GM19455 (cell line): ENCODE measurements at regions not wholly inside any gene's neighbourhood (a gene's known extent, or its start where the extent isn't known, plus 50 kb on each side); places are given as distances from the start of the nearest gene placed in this dataset.
"Not testable (repeated sequence)": the region's sequence is repeated elsewhere in the genome, so short reads cannot be mapped to it uniquely, and the experiment has no call there.

Experiments used
- ATAC-seq: cut with Tn5 transposase; IDR thresholded peaks from one replicate; pipeline ENCODE4 v1.9.1; 2021; ENCODE audit not compliant: unreplicated experiment

DNA sequence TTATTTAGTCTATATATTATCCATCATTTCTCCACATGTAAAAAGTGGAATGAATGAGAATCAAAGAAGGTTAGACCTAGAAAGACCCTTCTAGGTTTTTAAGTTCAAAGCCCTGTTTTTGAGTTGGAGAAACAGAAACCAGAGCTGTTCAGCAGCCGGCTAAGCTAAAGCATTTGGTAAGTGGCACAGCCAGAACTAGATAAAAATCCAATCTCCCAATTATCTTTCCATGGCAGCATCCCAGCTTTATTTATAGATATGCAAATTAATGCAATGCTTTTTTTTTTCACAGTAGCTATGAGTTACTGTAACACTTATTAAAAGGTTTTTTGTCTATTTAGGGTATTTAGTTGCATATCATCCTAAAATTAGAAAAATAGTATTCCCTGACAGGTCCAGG lies 85.1 kb downstream of the NIBAN1 start:
- no peak for ATAC-seq

DNA sequence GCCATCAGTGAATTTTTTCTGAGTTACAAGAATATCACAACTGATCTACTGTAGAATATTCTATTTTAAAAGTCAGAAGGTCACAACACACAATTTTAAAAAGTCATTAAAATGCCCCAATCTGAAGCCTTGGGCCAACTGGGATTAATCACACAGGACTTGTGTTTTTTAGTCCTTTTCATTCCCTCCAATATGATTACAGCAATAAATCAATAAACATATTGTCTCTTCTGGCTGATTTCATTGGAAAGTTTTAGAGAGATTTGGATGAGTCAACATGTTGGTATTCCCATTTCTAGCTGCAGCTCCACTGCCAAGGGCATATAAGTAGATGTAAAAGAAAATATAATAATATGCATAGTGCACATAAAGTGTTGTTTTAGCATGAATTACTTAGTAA lies 85.8 kb downstream of the NIBAN1 start:
- ATAC-seq = no peak

DNA sequence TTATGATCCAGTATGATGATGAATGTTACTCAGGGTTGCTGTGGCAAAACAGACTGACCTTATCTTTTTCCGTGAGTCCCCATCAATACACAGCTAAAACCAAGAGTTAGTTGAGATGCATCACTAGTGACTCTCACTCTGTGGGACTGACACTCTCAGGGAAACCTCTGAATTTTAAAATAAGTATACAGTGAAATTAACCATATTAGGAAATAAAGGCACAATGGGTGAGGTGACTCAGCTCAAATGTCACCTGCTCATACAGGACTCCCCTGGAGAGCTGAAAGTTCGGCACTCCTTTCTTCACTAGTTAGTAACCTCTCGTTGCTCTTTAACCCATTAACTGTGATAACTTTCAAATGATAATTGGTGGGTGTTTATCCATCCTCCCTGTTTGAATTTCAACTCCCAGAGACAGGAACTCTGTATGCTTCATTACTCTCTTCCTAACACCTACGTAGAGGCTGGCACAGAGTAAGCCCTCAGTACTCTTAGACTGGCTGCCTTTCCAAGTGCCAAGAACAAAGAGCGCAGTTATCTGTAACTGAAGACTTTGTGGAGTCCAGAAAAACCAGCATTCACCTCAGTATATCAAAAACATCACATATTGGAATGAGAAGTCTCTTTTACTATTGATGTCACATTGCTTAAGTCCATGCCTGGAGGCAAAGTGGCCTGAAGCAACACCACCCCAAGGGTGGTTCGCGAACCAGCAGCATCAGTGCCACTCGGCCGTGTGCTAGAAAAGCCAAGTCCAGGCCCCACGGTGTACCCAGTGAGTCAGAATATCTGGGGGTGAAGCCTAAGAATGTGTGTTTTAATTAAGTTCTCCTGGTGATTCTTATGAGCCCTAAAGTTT lies 91.1 kb downstream of the NIBAN1 start:
- no peak for ATAC-seq

DNA sequence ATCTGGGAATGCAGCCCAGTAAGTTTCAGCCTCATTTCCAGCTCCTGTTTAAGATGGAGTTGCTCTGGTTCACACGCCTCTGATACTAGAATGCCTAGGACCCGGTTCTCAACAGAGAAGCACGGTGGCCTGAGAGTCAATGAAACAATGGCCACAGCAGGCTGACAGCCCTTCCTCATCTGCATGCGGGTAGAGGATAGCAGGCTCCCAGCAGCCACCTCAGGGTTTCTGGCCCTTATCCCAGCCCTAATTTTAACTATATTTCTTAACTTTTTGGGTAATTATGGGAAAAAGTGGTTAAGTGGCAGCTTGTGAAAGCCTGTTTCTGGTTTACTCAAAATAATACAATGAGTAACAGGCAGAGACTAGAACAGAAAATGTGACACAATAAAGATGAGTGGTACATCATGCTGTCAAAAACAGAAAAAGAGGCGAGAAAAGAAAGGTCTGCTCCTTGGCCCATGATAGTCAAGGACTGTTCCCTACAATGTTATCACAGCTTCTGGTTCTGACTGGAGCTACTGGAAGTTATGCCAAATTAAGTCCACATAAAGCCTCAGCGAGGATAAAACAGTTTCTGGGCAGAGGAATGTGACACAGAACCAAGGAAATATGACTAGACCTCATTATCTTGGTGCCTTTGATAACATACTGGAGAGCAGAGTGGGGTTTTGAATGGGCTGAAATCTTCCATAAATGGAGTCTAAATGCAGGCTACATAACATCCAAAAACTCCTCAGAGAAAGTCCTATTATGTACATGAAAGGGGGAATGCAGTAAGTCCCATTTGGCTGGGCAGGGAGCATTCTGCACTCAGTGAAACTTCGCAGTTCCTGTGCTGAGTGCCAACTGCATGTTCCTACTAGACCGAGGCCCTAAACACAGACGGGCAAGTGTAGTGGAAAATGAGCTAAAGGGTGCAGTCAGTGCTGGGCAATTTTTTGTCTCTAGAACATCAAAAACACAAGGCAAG lies 92.1 kb downstream of the NIBAN1 start:
- no peak for ATAC-seq

DNA sequence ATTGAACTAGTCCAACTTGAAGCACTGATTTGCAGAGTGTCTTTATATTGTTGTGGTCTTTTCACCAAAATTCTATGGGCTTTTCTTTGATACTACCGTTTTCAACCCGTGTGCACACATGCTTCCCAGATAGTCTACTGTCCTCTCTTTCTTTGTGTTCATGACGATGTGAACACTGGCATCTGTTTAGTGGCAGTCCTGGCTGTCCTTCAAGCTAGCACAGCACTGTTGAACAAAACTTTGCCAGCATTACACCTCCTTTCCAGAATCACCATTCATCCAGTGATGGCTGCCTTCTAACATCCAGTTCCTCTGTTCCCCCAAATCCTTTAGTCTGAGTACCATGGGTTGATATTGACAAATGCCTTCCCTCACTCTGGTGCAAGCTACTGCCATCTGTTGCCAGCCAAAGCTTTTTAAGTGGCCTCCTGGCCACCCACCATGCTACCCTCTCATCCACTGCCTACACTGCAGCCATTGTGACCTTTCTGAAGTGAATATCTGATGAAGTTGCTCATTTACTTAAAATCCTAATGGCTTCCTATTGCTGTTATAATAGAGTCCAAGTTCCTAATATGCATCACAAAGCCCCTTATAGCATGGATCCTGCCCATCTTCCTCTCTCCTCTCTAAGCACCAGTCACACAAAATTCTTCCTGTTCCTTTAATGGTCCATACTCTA lies 94.3 kb downstream of the NIBAN1 start:
- no peak for ATAC-seq

DNA sequence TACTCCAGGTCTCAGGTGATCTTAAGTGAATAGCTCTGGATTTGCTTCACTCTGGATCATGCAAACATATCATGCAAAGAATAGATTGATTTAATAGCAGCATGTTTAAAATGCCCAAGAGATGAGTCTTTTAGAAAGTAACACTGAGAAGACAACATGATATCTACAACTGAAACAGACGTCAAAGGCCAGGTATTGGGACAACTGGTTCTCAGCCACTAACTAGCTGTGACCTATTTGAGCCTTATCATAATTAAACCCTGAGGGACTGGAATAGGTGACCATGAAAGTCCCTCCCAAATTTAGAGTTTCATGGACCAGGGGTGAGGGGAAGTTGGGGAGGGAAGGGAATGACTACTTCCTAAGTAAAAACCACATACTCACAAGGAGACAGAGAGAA lies 95.7 kb downstream of the NIBAN1 start:
- ATAC-seq = no peak

DNA sequence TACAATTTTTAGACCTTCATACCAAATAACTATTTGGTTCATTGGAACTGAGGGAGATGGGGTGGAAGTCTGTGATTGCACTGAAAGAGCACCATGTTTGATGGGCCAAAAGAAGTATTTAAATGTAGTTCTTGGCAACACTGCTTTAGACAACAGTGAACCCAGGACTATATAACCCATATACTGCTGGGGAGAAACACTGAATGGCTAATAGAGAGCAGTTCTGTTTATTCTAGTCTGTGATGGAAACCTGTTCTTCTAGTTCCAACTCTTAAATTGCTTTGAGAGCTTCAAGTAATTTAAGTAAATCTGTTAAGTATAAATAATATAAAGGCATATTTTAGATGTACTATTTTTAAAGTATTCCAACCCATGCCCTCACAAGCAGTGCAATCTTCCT lies 96.3 kb downstream of the NIBAN1 start:
- ATAC-seq = no peak

DNA sequence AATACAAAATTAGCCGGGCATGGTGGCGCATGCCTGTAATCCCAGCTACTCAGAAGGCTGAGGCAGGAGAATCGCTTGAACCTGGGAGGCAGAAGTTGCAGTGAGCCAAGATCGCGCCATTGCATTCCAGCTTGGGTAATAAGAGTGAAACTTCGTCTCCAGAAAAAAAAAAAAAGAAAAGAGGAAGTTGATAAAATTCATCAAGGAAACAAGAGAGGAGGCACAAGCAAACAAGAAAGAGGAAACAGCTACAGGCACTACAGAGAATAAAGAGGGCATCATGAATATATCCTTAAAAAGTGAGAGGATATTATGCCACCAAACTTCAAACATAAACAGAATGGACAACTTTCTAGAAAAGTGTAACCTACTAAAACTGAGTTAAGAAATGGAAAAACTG lies 98.3 kb downstream of the NIBAN1 start:
- not testable (repeated sequence) for ATAC-seq

DNA sequence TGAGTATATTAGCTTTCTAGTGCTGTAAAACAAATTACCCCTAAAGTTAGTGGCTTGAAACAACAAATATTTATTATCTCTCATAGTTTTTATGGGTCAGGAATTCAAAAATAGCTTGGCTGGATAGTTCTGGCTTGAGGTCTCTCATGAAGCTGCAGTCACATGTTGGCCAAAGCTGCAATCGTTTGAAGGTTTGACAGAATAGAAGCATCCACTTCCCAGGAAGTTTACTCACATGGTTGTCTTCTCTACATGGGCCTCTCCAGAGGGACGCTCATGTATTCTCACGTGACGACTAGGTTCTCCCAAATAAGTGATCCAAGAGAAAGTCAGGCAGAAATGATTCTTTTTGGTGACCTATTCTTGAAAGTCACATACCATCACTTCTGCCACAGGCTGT lies 99.1 kb downstream of the NIBAN1 start:
- ATAC-seq = no peak

DNA sequence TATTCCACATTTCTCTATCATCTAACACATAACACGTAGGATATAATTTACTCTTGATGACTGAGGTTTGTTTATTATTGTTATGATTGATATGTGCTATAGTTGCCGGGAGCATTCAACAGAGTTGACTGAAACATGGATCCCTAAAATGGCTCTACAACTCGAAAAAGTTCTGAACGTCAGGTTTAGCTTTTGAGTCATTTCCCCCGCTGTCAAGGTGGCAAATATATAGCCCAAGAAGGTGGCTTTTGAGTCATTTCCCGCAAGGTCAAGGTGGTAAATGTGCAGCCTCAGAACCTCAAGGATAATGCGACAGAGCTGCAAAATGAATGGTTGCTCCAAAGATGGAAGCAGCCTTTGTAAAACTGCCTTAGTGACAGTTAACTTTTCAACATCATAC lies 104.0 kb downstream of the NIBAN1 start:
- no peak for ATAC-seq

DNA sequence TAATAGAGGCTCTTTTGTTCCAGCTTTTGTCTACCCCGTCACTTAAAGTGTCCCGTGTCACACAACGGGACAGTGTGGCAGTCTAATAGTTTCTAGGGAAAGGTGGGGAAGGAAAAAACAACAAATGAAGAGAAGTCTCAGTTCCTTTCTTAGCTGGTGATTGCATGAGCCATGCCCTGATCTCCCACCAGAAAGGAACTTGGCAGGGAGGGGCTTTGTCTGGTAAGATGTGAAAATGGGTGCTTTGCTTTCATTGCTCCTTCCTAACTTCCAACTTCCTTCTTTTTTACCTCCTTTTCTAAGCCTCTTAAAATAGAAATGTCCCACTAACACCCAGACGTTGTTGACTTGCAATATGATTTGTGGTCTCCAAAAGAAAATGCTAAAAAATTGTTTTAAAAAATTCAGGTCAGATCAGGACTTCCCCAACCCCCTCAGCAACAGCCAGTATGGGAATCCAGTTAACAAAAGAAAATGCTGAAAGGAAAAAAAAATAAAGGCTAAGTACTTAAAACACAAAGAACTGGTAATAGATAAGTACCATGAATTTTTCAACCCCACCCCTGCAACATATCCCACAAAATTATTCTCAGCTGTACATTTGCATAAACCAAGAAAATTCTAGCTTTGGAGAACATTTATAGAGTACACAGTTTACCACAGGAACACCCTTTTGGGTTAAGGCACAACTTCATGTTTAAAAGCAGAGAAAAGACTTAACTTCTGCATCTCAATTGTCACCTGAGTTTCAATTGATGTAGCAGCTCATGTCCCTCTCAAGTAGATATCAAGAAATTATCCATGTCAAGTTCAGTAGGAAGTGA lies 106.2 kb downstream of the NIBAN1 start:
- ATAC-seq = no peak

DNA sequence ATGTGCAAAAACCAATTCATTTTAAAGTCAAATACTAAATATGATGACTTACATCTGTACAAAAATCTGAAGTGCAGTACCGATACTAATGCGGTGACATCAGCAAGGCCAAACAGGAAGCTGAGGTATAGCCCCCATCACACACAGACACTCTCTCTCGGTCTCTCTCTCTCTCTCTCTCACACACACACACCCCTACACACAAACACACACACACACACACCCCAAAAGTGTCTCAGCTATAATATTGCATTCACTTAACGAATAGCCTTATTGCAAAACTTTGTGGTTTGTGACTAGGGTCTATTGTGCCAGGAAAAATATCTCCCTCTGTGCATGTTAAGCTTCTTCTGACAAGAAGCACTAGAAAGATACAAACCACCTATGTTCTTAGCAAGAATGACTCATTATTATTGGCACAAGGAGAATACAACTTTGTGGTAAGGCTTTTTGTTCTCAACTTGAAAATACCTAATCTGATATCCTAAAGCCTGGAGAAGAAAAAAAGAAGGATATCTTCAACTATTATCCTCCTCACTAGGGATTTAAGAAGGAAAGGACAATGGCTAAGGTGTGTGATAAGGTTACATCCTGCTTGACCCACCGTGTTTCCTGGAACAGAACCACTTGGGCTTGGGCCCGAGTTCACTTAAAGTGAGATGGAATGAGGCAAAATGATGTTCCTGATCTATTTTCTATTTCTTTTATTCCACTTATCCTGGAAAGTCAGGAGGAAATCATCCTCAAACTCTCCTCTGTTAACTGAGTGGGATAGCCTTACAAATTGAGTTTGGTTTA lies 107.1 kb downstream of the NIBAN1 start:
- peak; percentile 89 for ATAC-seq

DNA sequence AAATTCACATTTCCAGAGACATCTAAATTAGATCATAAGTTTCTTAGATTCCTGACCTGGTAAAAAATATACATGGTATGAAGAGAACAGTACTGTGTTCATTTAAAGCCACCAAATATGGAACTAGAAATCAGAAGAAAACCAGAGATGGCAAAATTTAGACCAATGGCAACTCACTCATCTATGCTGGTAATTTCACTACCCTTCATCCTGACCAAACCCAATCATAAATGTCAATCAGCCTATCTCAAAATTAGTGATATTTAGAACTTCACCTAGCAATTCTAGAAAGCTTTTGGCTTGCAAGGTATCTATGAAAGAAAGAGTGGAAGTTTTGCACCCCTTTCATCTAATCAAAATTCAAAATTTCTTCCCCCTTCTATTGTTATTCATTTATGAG lies 107.7 kb downstream of the NIBAN1 start:
- ATAC-seq = peak; percentile 17

DNA sequence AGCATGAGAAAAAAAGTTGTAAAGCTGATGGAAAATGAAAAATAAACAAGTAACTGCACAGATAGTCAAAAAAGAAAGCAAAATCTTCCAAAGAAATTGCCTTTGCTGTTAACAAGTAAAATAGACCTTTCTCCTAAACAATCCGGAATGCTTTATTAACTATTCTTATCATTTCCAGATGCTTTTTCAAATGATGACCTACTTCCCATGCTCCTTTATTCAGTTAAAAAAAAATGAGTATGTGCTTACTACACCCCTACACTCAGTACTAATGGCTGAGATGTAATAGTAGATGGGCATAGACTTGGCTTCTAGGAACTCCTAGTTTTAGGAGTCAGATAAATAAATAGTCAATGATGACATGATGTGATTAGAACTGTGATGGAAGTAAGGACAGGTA lies 108.5 kb downstream of the NIBAN1 start:
- no peak for ATAC-seq

DNA sequence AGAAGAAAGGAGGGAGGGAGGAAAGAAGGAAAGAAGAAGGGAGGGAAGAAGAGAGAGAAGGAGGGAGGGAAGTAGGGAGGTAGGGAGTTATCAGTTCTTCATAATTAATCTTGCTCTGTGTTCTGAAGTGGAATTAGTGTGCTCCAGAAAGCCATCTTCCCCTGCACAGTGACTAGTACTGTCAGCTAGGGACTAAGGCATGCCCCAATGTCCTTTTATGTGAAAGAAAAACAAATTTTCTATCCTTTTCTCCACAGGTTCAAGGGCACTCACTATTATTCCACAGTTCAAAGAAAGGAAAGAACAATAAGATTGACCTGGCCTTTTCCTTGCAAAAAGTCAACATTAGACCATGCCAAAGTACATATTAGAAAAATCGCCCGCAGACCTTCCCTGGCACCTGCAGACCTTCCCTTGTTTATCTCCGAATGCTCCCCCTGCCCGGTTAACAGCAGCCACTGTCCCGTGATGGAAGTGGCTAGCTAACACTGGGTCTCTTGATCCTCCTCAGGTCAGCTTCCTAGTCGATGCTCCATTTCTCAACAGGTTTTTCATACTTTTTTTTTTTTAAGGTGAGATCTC lies 107.2 kb upstream of the EDEM3 start:
- no peak for ATAC-seq

DNA sequence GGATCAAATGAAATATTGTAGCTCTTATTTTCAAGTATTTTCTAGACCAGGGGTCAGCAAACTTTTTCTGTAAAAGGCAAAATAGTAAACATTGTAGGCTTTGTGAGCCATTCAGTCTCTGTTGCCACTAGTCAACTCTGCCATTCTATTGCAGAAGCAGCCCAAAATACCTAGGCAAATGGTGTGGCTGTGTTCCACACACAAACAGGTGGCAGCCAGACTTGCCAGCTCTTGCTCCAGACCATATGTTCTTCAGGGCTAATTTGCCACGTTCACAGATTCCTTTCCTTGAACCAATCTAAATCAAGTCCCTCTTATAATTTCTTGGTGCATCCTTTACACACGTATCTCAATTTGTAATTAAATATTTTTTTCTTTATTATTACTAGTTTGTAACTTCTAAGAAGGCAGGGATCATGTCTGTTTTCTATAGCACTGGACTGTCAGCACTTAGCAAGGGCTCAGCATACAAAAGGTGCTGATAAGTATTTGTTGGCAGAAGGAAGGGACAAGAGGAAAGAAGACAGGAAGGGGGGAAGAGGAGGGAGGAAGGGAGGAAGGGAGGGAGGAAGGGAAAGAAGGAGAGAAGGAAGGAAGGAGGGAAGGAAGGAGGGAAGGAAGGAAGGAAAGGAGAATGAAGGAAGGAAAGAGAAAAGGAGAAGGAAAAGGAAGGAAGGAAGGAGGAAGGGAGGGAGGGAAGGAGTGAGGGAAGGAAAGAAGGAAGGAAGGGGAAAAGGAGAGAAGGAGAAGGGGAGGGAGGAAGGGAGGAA lies 106.5 kb upstream of the EDEM3 start:
- peak; percentile 79 for ATAC-seq

DNA sequence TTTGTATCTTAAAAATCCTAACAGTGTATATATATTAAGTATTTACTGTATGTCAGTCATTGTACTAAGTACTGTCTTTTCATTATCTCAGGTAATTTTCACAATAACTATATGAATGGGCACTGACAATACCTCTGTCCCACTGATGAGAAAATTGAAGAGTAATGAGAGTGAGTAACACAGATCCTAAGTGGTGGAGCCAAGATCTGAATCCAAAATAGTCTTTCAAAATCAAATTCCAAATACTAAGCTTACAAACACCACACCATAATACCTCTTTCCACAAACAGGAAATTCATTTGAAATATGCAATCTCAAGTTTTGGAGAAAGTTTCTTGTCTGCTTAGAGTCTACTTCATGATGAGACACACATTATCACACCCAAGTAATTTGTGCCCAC lies 105.9 kb upstream of the EDEM3 start:
- peak; percentile 32 for ATAC-seq

DNA sequence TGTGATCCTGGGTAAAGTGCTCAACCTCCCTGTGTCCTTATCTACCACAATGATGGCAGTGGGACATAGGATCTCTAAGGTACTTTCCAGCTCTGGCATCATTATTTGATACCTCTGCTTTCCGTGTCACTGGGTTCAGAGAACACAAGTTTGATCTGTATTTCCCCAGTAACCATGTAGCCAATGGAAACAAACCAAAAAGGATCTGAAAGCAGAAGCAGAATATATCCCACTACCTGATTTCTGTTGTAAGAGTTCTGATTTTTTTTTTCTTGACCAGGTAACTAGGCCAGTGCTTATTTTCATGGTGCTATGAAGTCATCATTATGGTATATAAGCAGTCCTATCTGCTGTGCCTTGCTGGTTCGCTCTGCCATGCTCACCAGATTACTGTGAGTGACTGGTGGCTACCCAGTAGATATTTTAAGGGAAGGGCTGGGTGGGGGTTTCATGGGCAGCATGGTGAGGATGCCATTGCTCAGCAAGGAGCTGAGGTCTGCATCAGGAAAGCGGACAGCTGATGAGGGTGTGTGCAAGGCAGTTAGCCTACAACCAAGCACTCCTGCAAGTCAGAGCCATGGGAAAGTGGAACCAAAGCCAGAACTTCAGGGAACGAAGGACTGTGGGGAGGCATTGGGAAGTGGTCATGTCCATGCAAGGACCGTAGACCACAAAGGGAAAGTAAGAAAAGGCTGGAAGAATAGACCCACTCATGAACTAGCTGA lies 104.9 kb upstream of the EDEM3 start:
- no peak for ATAC-seq
